Astrocyte (in vitro differentiated cells and primary cell): ENCODE measurements at regions not wholly inside any gene's neighbourhood (a gene's known extent, or its start where the extent isn't known, plus 50 kb on each side); places are given as distances from the start of the nearest gene placed in this dataset.

Experiments
- DNase-seq: peaks from one replicate; pipeline ENCODE4 v3.0.0-alpha.2; 2010; ENCODE audit warnings: low read depth
- FAIRE-seq: peaks from 2 replicates; lab custom pipeline; 2011; peaks lifted over from hg19 to GRCh38; lab: Jason Lieb, UNC
- H2AFZ ChIP-seq: 2 replicates; pipeline ENCODE4 v1.6.0; 2012; ENCODE audit warnings: low read depth, low read length, inconsistent platforms
- H3K27ac ChIP-seq: 2 replicates; pipeline ENCODE4 v1.5.1; 2011; ENCODE audit warnings: low read depth, low read length, inconsistent platforms
- H3K27me3 ChIP-seq: 2 replicates; pipeline ENCODE4 v1.6.0; 2011; ENCODE audit warnings: low read length, inconsistent platforms; ENCODE audit not compliant: insufficient read depth
- H3K36me3 ChIP-seq: 2 replicates; pipeline ENCODE4 v1.5.1; 2011; ENCODE audit warnings: low read length, inconsistent platforms; ENCODE audit not compliant: insufficient read depth
- H3K4me1 ChIP-seq: 2 replicates; pipeline ENCODE4 v1.5.1; 2011; ENCODE audit warnings: low read length, inconsistent platforms; ENCODE audit not compliant: insufficient read depth
- H3K4me2 ChIP-seq: 2 replicates; pipeline ENCODE4 v1.6.0; 2012; ENCODE audit warnings: low read length, inconsistent platforms
- H3K4me3 ChIP-seq: 2 replicates; pipeline ENCODE4 v1.5.1; 2011; ENCODE audit warnings: low read depth, mild to moderate bottlenecking, low read length, inconsistent platforms; ENCODE audit not compliant: insufficient read depth
- H3K79me2 ChIP-seq: 2 replicates; pipeline ENCODE4 v1.6.0; 2012; ENCODE audit warnings: mild to moderate bottlenecking, low read length, inconsistent platforms; ENCODE audit not compliant: insufficient read depth
- H3K9ac ChIP-seq: 2 replicates; pipeline ENCODE4 v1.6.0; 2012; ENCODE audit warnings: mild to moderate bottlenecking, low read length, inconsistent platforms
- H3K9me3 ChIP-seq: 2 replicates; pipeline ENCODE4 v1.5.1; 2012; ENCODE audit warnings: low read depth, mild to moderate bottlenecking, low read length, inconsistent platforms; ENCODE audit not compliant: insufficient read depth
- H4K20me1 ChIP-seq: 2 replicates; pipeline ENCODE4 v1.6.0; 2012; ENCODE audit warnings: low read length, inconsistent platforms; ENCODE audit not compliant: insufficient read depth
- H3K27ac Mint-ChIP-seq: one replicate; pipeline ENCODE4 v1.8.0; 2021; ENCODE audit warnings: mild to moderate bottlenecking, mixed read lengths; ENCODE audit not compliant: unreplicated experiment
- H3K27me3 Mint-ChIP-seq: one replicate; pipeline ENCODE4 v1.8.0; 2021; ENCODE audit warnings: low read depth, mixed read lengths; ENCODE audit not compliant: unreplicated experiment
- H3K36me3 Mint-ChIP-seq: one replicate; pipeline ENCODE4 v1.8.0; 2021; ENCODE audit warnings: low read depth, mixed read lengths; ENCODE audit not compliant: unreplicated experiment
- H3K4me1 Mint-ChIP-seq: one replicate; pipeline ENCODE4 v1.8.0; 2021; ENCODE audit warnings: low read depth, mixed read lengths; ENCODE audit not compliant: unreplicated experiment
- H3K4me3 Mint-ChIP-seq: one replicate; pipeline ENCODE4 v1.8.0; 2021; ENCODE audit warnings: mild to moderate bottlenecking, moderate library complexity, mixed read lengths; ENCODE audit not compliant: unreplicated experiment
- H3K9me3 Mint-ChIP-seq: one replicate; pipeline ENCODE4 v1.8.0; 2021; ENCODE audit warnings: mild to moderate bottlenecking, mixed read lengths; ENCODE audit not compliant: unreplicated experiment
- EZH2 ChIP-seq: IDR thresholded peaks from 2 replicates; pipeline ENCODE4 v1.6.1; 2012; ENCODE audit warnings: mild to moderate bottlenecking, low read length, inconsistent platforms; ENCODE audit not compliant: insufficient read depth
- TF ChIP-seq, protein P1 (sequence below): IDR thresholded peaks from 2 replicates; pipeline ENCODE4 v1.5.1; 2011; ENCODE audit warnings: low read depth, mild to moderate bottlenecking, inconsistent platforms, low read length, moderate library complexity; ENCODE audit not compliant: insufficient read depth

DNA sequence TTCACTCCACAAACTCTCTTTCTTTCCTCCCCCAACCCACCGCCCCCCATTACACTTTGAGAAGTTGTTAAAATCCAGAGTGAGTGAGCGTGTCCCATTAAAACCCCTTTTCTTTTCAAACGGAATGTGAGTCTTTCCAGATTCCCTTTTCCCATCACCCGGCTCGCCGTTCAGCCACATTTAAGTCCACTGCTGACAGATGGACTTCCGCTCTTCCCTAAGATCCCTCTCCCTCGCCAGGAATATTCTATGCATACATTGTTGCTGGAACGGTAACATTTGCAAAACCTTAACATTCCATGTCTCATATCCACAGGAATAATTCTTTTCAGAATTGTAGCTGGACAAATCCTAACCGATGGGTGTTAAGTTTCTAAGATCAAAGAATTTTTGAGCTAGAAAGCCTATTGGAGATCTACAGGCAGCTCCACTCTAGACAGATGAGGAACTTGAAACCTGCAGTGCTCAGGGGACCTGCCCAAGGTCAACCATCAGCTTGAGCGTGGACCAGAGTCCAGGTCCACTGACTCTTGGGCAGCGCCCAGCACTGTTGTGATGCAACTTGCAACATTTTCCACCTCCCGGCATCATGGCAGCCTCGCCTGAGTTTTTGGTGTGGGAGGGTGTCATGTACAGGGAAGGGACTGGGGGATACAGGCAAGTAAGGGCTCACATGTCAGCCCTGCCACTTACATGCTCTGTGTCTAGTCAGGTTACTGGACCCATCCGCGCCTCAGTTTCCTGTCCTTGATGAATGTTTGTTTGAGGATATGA lies 500.1 kb downstream of the CCDC171 start:
- TF ChIP-seq, protein P1, sequence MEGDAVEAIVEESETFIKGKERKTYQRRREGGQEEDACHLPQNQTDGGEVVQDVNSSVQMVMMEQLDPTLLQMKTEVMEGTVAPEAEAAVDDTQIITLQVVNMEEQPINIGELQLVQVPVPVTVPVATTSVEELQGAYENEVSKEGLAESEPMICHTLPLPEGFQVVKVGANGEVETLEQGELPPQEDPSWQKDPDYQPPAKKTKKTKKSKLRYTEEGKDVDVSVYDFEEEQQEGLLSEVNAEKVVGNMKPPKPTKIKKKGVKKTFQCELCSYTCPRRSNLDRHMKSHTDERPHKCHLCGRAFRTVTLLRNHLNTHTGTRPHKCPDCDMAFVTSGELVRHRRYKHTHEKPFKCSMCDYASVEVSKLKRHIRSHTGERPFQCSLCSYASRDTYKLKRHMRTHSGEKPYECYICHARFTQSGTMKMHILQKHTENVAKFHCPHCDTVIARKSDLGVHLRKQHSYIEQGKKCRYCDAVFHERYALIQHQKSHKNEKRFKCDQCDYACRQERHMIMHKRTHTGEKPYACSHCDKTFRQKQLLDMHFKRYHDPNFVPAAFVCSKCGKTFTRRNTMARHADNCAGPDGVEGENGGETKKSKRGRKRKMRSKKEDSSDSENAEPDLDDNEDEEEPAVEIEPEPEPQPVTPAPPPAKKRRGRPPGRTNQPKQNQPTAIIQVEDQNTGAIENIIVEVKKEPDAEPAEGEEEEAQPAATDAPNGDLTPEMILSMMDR, result no peak
- no peak for TF ChIP-seq EZH2
- Mint-ChIP-seq H3K4me3 (no peak overlapping the region), H3K27ac (no peak overlapping the region), H3K27me3 (peaks cover 2% of the 10 kb centered on the region), H3K36me3 (no peaks in the 10 kb centered on the region), H3K4me1 (peaks cover 4% of the 10 kb centered on the region), H3K9me3 (peaks cover 2% of the 10 kb centered on the region)
- Histone ChIP-seq H4K20me1 (no peaks in the 10 kb centered on the region), H3K4me2 (no peak overlapping the region), H2AFZ (no peak overlapping the region), H3K27ac (no peak overlapping the region), H3K27me3 (no peaks in the 10 kb centered on the region), H3K36me3 (no peaks in the 10 kb centered on the region), H3K9me3 (no peaks in the 10 kb centered on the region), H3K79me2 (no peaks in the 10 kb centered on the region), H3K9ac (no peak overlapping the region), H3K4me3 (no peak overlapping the region), H3K4me1 (peaks cover 7% of the 10 kb centered on the region)
- no peak for FAIRE-seq
- no peak for DNase-seq

DNA sequence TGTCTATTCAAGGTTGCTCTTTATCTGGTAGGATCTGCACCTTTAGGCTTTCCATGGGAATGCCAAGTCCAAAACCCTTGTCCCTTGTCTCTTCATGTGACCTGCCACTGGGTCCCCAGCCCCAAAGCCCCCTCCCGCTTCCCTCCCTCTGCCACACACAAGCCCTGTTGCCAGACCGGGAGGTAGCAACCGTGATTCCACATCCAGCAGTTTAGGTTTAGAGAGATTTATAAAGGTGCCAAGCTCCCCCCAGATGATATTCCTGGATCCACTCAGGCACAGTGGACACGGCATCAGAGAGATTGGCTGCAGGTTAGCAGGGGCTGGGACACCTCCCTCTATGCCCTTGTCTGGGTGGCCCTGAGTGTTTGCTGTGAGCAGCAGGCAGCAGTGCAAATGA lies 504.7 kb downstream of the CCDC171 start:
- peak overlapping the region; percentile 87 for H3K27ac ChIP-seq
- no peaks in the 10 kb centered on the region for H3K79me2 ChIP-seq
- H3K4me3 ChIP-seq, result no peak overlapping the region
- H3K27ac Mint-ChIP-seq, result peak overlapping the region; percentile 70
- H3K27me3 Mint-ChIP-seq, result no peaks in the 10 kb centered on the region
- H3K9ac ChIP-seq, result peak overlapping the region; percentile 73
- H3K36me3 Mint-ChIP-seq, result no peaks in the 10 kb centered on the region
- H3K4me1 ChIP-seq, result peaks cover 20% of the 10 kb centered on the region
- no peaks in the 10 kb centered on the region for H3K9me3 ChIP-seq
- H3K36me3 ChIP-seq, result no peaks in the 10 kb centered on the region
- H4K20me1 ChIP-seq, result no peaks in the 10 kb centered on the region
- no peak overlapping the region for H2AFZ ChIP-seq
- H3K27me3 ChIP-seq, result no peaks in the 10 kb centered on the region
- FAIRE-seq (no peak), DNase-seq (no peak)
- H3K4me3 Mint-ChIP-seq, result no peak overlapping the region
- peaks cover 4% of the 10 kb centered on the region for H3K9me3 Mint-ChIP-seq
- H3K4me1 Mint-ChIP-seq, result peaks cover 19% of the 10 kb centered on the region
- peak overlapping the region; percentile 18 for H3K4me2 ChIP-seq
- TF ChIP-seq, protein P1, result no peak
- TF ChIP-seq EZH2, result no peak

- H3K36me3 ChIP-seq, result no peaks in the 10 kb centered on the region
- Mint-ChIP-seq H3K27me3 (no peaks in the 10 kb centered on the region), H3K9me3 (peaks cover 4% of the 10 kb centered on the region), H3K27ac (peak overlapping the region; percentile 92), H3K36me3 (no peaks in the 10 kb centered on the region), H3K4me3 (no peak overlapping the region), H3K4me1 (peaks cover 25% of the 10 kb centered on the region)
- H3K27ac ChIP-seq, result peak overlapping the region; percentile 87
- peaks cover 24% of the 10 kb centered on the region for H3K4me1 ChIP-seq
- H3K27me3 ChIP-seq, result no peaks in the 10 kb centered on the region
- H3K79me2 ChIP-seq, result no peaks in the 10 kb centered on the region
- FAIRE-seq (peak; percentile 43), DNase-seq (peak; percentile 77)
- no peaks in the 10 kb centered on the region for H3K9me3 ChIP-seq
- H3K4me2 ChIP-seq, result peak overlapping the region; percentile 54
- H2AFZ ChIP-seq, result no peak overlapping the region
- H3K4me3 ChIP-seq, result no peak overlapping the region
- H4K20me1 ChIP-seq, result no peaks in the 10 kb centered on the region
- peak overlapping the region; percentile 59 for H3K9ac ChIP-seq
- no peak for TF ChIP-seq EZH2
These were observed 505.3 kb downstream of the CCDC171 start for GRCh38 chr9:16058131-16058549.
